Immature natural killer cell (primary cell): ENCODE measurements at regions not wholly inside any gene's neighbourhood (a gene's known extent, or its start where the extent isn't known, plus 50 kb on each side); places are given as distances from the start of the nearest gene placed in this dataset.

ENCODE experiments used
- DNase-seq, 3 donors: peaks; one replicate each; pipeline ENCODE4 v3.0.0; 2022; ENCODE audit warnings: mixed read lengths in 1 of 3
- H3K27ac Mint-ChIP-seq, 6 donors: one replicate each; pipeline ENCODE4 v1.8.0; 2020; ENCODE audit warnings: mixed read lengths in 6 of 6, mild to moderate bottlenecking in 5 of 6, inconsistent platforms in 4 of 6, moderate library complexity in 3 of 6
- H3K27me3 Mint-ChIP-seq, 3 donors: one replicate each; pipeline ENCODE4 v1.8.0; 2020 to 2021; ENCODE audit warnings: low read depth in 3 of 3, mild to moderate bottlenecking in 3 of 3, mixed read lengths in 3 of 3, moderate library complexity in 3 of 3, inconsistent platforms in 1 of 3
- H3K36me3 Mint-ChIP-seq, 3 donors: one replicate each; pipeline ENCODE4 v1.8.0; 2020; ENCODE audit warnings: mixed read lengths in 3 of 3, inconsistent platforms in 2 of 3, mild to moderate bottlenecking in 2 of 3
- H3K4me1 Mint-ChIP-seq, 2 donors: one replicate each; pipeline ENCODE4 v1.8.0; 2020; ENCODE audit warnings: inconsistent platforms in 2 of 2, mild to moderate bottlenecking in 2 of 2, mixed read lengths in 2 of 2, moderate library complexity in 1 of 2
- H3K4me3 Mint-ChIP-seq, 5 donors: one replicate each; pipeline ENCODE4 v1.8.0; 2020; ENCODE audit warnings: mild to moderate bottlenecking in 5 of 5, mixed read lengths in 5 of 5, inconsistent platforms in 3 of 5, moderate library complexity in 3 of 5
- H3K9me3 Mint-ChIP-seq, 6 donors: one replicate each; pipeline ENCODE4 v1.8.0; 2020; ENCODE audit warnings: mild to moderate bottlenecking in 6 of 6, mixed read lengths in 6 of 6, inconsistent platforms in 4 of 6, moderate library complexity in 3 of 6

GRCh38 chr3:26763723-26764122, 141.2 kb downstream of the LRRC3B start:
- Mint-ChIP-seq H3K9me3 (peaks cover 10 to 37% (median 16%) of the 10 kb centered on the region in 6 donors), H3K4me1 (no peaks in the 10 kb centered on the region), H3K27me3 (no peaks in the 10 kb centered on the region), H3K27ac (no peak overlapping the region), H3K4me3 (no peak overlapping the region), H3K36me3 (no peaks in the 10 kb centered on the region)
- no peak for DNase-seq

DNA sequence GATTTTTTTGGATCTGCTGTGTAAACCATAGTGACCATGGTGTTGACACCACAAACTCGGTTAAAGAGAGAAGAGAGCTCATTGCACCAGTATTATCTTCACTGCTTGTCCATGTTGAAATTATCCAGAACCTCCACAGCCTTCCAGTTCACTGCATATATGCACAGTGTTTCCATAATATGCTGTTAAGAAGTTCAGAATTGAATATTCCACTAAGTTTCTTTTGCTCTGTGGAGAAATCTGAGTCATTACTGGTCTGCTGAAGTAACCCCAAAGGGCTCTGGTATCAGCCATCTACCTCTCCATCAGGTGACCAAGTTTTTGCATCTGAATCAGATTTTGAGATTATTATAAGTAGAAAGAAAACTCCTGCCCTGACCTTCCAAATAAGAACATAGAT, 143.5 kb downstream of the LRRC3B start:
- peaks cover 9 to 50% (median 23%) of the 10 kb centered on the region in 6 donors for H3K9me3 Mint-ChIP-seq
- no peak overlapping the region for H3K27ac Mint-ChIP-seq
- H3K4me1 Mint-ChIP-seq: no peaks in the 10 kb centered on the region
- no peak overlapping the region for H3K4me3 Mint-ChIP-seq
- no peaks in the 10 kb centered on the region for H3K36me3 Mint-ChIP-seq
- H3K27me3 Mint-ChIP-seq: peaks cover 0 to 2% (median 0%) of the 10 kb centered on the region in 3 donors
- no peak for DNase-seq

GRCh38 chr3:26768068-26768651, 145.6 kb downstream of the LRRC3B start:
- Mint-ChIP-seq H3K27me3 (peaks cover 0 to 2% (median 0%) of the 10 kb centered on the region in 3 donors), H3K4me1 (no peaks in the 10 kb centered on the region), H3K4me3 (no peak overlapping the region), H3K9me3 (peaks cover 9 to 52% (median 21%) of the 10 kb centered on the region in 6 donors), H3K27ac (no peak overlapping the region), H3K36me3 (no peaks in the 10 kb centered on the region)
- no peak for DNase-seq

DNA sequence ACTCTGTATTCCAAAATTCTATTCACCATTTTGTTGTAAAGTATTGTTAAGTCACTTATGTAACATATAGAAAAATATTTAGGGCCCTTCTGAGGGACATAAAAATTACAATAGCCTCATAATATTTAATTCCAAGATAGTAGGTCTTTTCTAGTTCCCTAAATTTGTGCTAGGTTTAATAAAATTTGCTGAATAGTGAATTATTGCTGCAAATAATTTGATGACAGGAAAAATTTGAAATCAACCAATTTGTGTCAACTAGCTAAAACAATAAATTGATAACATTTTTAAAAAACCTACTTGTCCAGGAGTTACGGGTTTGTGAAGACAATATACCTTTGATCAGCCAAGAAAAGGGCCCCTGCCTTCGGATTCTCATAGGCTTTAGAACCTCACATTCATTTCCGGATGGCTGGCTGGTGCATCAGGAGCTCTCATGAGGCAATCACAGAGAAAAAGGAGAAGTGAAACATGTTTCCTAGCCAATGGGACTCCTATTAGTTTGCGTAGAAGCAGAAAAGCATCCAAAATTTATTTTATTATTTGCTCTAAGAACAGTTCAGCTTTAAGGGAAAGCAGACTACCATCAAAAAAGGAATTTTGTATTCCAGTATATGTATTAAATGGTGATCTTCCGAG, 177.2 kb downstream of the LRRC3B start:
- H3K9me3 Mint-ChIP-seq: peaks cover 7 to 36% (median 14%) of the 10 kb centered on the region in 6 donors
- no peak overlapping the region for H3K4me3 Mint-ChIP-seq
- no peaks in the 10 kb centered on the region for H3K27me3 Mint-ChIP-seq
- H3K27ac Mint-ChIP-seq: no peak overlapping the region
- no peaks in the 10 kb centered on the region for H3K4me1 Mint-ChIP-seq
- no peak for DNase-seq
- no peaks in the 10 kb centered on the region for H3K36me3 Mint-ChIP-seq

DNA sequence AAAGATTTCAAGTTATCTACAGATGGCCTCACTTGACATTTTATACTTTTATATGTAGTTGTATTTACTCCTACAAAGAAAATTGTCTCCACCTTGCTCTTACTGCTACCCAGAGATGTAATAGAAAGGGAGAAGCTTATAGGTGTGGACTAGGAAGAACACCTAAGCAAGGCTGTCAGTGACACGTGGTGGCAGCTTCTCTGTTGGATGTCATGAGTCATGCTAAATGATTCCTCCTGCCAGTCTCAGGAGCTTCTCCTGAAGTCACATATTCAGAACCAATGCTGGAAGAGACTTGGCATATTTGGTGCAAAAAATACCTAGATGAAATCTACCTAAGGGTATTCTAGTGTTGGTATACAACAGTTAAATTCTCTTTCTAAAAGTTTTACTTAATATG, 184.7 kb downstream of the LRRC3B start:
- H3K27ac Mint-ChIP-seq: no peak overlapping the region
- H3K9me3 Mint-ChIP-seq: peaks cover 6 to 23% (median 15%) of the 10 kb centered on the region in 6 donors
- H3K4me3 Mint-ChIP-seq: no peak overlapping the region
- H3K36me3 Mint-ChIP-seq: no peaks in the 10 kb centered on the region
- no peaks in the 10 kb centered on the region for H3K27me3 Mint-ChIP-seq
- DNase-seq: no peak
- no peaks in the 10 kb centered on the region for H3K4me1 Mint-ChIP-seq

- no peak for DNase-seq
- Mint-ChIP-seq H3K36me3 (peaks cover 0 to 3% (median 0%) of the 10 kb centered on the region in 3 donors), H3K4me3 (no peak overlapping the region), H3K27ac (no peak overlapping the region), H3K4me1 (no peaks in the 10 kb centered on the region), H3K9me3 (peaks cover 5 to 79% (median 48%) of the 10 kb centered on the region in 6 donors), H3K27me3 (peaks cover 0 to 5% (median 3%) of the 10 kb centered on the region in 3 donors)
Observed at GRCh38 chr3:26825454-26825853, 202.9 kb downstream of the LRRC3B start.

- Mint-ChIP-seq H3K4me1 (no peaks in the 10 kb centered on the region), H3K27me3 (peaks cover 0 to 5% (median 3%) of the 10 kb centered on the region in 3 donors), H3K27ac (no peak overlapping the region), H3K36me3 (peaks cover 0 to 2% (median 0%) of the 10 kb centered on the region in 3 donors), H3K9me3 (peaks cover 4 to 69% (median 37%) of the 10 kb centered on the region in 6 donors), H3K4me3 (no peak overlapping the region)
- no peak for DNase-seq
Observed at GRCh38 chr3:26827169-26827568, 204.6 kb downstream of the LRRC3B start.

- Mint-ChIP-seq H3K27me3 (peaks cover 0 to 4% (median 0%) of the 10 kb centered on the region in 3 donors), H3K9me3 (peaks cover 14 to 44% (median 17%) of the 10 kb centered on the region in 6 donors), H3K4me3 (no peak overlapping the region), H3K27ac (no peak overlapping the region), H3K4me1 (no peaks in the 10 kb centered on the region), H3K36me3 (peaks cover 0 to 5% (median 3%) of the 10 kb centered on the region in 3 donors)
- no peak for DNase-seq
Observed at GRCh38 chr3:26838026-26838425, 215.5 kb downstream of the LRRC3B start.

GRCh38 chr3:26839001-26839400, 216.4 kb downstream of the LRRC3B start:
- Mint-ChIP-seq H3K9me3 (peaks cover 10 to 48% (median 18%) of the 10 kb centered on the region in 6 donors), H3K27ac (no peak overlapping the region), H3K27me3 (peaks cover 0 to 4% (median 0%) of the 10 kb centered on the region in 3 donors), H3K4me3 (no peak overlapping the region), H3K4me1 (no peaks in the 10 kb centered on the region), H3K36me3 (peaks cover 0 to 5% (median 3%) of the 10 kb centered on the region in 3 donors)
- no peak for DNase-seq

DNA sequence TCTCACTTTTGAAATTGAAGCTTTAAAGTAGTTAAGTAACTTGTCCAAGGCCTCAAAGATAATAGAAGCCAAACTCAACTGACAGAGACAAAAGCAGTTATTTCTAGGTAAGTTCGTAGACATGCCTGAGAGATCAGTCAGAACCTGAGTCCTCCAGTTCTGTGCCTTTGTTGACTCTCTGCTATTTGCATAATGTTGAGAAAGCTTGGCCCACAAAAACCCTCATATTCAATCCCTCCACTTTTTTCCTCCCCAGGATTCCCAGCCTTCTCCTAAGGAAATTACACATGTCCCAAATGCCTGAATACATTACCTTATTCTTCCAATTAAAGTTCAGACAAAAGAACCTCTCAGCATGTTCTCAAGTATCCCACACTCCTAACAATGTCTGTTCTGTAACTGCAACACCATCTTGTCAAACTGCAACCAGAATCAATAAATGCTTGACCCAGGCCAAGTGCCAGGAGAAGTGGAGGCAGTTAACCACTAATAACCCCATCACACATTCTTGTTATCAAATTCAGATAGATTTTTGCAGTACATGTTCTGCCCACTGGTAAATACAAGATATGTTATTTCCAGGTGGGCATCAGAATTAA, 217.8 kb downstream of the LRRC3B start:
- no peak for DNase-seq
- Mint-ChIP-seq H3K27me3 (peaks cover 0 to 4% (median 0%) of the 10 kb centered on the region in 3 donors), H3K27ac (no peak overlapping the region), H3K9me3 (peaks cover 8 to 51% (median 18%) of the 10 kb centered on the region in 6 donors), H3K4me1 (no peaks in the 10 kb centered on the region), H3K4me3 (no peak overlapping the region), H3K36me3 (peaks cover 0 to 5% (median 3%) of the 10 kb centered on the region in 3 donors)

DNA sequence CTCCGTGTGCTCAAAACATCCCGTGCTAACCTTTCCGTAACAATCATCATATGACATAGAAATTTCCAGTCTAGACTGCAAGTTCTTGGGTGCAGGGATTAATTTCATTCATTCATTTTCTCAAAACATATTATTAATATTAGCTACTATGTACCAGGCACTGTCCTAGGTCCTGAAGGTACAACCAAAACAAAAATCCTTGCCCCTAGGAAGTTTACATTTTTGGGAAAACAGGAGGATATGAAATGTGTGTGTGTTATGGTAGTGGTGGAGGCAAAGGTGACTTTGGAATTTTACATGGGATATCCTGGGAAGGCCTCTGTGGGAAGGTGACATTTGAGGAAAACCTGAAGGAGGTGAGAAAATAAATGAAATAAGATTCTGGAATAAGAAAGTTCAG, 222.6 kb downstream of the LRRC3B start:
- Mint-ChIP-seq H3K36me3 (peaks cover 0 to 5% (median 0%) of the 10 kb centered on the region in 3 donors), H3K27me3 (peaks cover 0 to 4% (median 3%) of the 10 kb centered on the region in 3 donors), H3K4me1 (no peaks in the 10 kb centered on the region), H3K27ac (no peak overlapping the region), H3K9me3 (peaks cover 13 to 51% (median 16%) of the 10 kb centered on the region in 6 donors), H3K4me3 (no peak overlapping the region)
- no peak for DNase-seq

- H3K36me3 Mint-ChIP-seq: no peaks in the 10 kb centered on the region
- no peak overlapping the region for H3K27ac Mint-ChIP-seq
- H3K4me3 Mint-ChIP-seq: no peak overlapping the region
- H3K27me3 Mint-ChIP-seq: peaks cover 0 to 3% (median 0%) of the 10 kb centered on the region in 3 donors
- no peaks in the 10 kb centered on the region for H3K4me1 Mint-ChIP-seq
- peaks cover 2 to 40% (median 12%) of the 10 kb centered on the region in 6 donors for H3K9me3 Mint-ChIP-seq
- no peak for DNase-seq
Observed at GRCh38 chr3:26847680-26848079, 225.1 kb downstream of the LRRC3B start.

DNA sequence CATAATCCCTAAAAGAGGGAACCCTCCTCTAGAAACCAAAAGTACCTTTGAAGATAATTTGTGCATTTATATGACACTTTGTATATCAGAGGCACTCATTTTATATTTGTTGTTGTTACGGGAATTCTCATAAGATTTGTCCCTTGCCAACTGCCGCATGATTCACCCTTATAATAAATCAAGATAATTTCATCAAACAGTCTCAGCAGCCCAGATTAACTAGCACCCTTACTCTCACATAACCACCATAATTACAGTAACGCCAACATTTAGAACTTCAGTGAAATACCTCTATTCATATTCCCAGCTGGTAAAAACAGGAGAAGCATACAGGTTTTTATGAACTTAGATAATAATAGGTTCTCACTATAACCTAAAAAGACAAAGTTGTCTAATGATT, 271.9 kb downstream of the LRRC3B start:
- H3K27ac Mint-ChIP-seq: no peak overlapping the region
- no peaks in the 10 kb centered on the region for H3K4me1 Mint-ChIP-seq
- DNase-seq: no peak
- no peak overlapping the region for H3K4me3 Mint-ChIP-seq
- H3K9me3 Mint-ChIP-seq: peaks cover 2 to 28% (median 11%) of the 10 kb centered on the region in 6 donors
- H3K27me3 Mint-ChIP-seq: peaks cover 0 to 2% (median 0%) of the 10 kb centered on the region in 3 donors
- no peaks in the 10 kb centered on the region for H3K36me3 Mint-ChIP-seq

DNA sequence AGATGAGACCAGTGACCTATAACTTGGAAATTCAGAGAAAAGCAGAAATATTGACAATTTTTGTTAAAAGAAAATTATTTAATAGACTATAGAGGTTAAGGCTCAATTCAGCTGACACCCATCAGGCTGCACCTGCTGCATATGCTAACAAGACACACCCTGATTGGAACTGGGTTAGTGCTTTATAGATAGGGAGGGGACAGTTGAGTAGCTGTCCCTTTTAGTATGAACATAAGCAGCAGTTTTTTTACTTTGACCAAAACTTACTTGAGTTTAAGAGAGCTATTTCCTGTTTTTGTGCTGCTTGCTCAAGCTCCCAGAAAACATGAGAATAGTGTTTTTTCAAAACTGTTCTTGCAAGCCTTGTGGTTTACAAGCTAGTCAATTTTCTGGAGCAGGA, 292.6 kb downstream of the LRRC3B start:
- no peak overlapping the region for H3K27ac Mint-ChIP-seq
- H3K36me3 Mint-ChIP-seq: no peaks in the 10 kb centered on the region
- H3K27me3 Mint-ChIP-seq: no peaks in the 10 kb centered on the region
- H3K4me3 Mint-ChIP-seq: no peak overlapping the region
- peaks cover 6 to 43% (median 12%) of the 10 kb centered on the region in 6 donors for H3K9me3 Mint-ChIP-seq
- no peaks in the 10 kb centered on the region for H3K4me1 Mint-ChIP-seq
- DNase-seq: no peak
